ENCODE measurements at regions not wholly inside any gene's neighbourhood (a gene's known extent, or its start where the extent isn't known, plus 50 kb on each side); places are given as distances from the start of the nearest gene placed in this dataset.

DNA sequence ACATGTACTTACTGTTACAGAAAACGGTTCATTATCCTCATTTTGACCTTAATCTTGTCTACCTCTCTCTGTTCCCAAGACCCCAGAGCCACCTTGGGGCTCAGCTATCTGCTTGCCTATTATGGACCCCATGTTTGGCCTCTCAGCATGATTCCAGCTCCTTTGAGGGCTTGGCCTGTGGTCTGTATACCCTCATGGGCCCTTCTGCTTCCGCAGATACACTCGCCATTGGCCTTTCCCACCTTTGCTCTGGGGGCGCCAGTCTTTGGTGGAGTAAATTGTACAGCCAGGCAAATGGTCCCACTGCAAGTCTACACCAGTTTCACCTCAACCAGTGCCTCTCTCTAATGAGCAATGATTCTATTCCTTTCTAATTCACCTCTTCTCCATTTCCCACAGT, 109.2 kb upstream of the ZNF746 start:
- CTCF ChIA-PET, result no interaction called here
- peaks cover 25% of the 10 kb centered on the region for H3K36me3 Mint-ChIP-seq
- TF ChIP-seq E2F4 (CRISPR knock-in tag; IDR thresholded peaks at IDR 0.05; ENCODE audit: borderline replicate concordance, low read depth) (no peak), SMAD3 (CRISPR knock-in tag; IDR thresholded peaks at IDR 0.05; ENCODE audit: borderline replicate concordance) (no peak), NFE2L1 (CRISPR knock-in tag; IDR thresholded peaks at IDR 0.05) (no peak), TEAD1 (CRISPR knock-in tag; IDR thresholded peaks at IDR 0.05) (no peak), GABPB1 (CRISPR knock-in tag; IDR thresholded peaks at IDR 0.05) (no peak), CDX4 (CRISPR knock-in tag; IDR thresholded peaks at IDR 0.05; ENCODE audit: borderline replicate concordance) (no peak), ZNF138 (CRISPR knock-in tag; conservative IDR thresholded peaks at IDR 0.05) (no peak)
- TF ChIP-seq, protein P1, sequence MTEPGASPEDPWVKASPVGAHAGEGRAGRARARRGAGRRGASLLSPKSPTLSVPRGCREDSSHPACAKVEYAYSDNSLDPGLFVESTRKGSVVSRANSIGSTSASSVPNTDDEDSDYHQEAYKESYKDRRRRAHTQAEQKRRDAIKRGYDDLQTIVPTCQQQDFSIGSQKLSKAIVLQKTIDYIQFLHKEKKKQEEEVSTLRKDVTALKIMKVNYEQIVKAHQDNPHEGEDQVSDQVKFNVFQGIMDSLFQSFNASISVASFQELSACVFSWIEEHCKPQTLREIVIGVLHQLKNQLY (CRISPR knock-in tag; IDR thresholded peaks at IDR 0.05), result no peak
- TF ChIP-seq, protein P2, sequence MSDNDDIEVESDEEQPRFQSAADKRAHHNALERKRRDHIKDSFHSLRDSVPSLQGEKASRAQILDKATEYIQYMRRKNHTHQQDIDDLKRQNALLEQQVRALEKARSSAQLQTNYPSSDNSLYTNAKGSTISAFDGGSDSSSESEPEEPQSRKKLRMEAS (CRISPR knock-in tag; IDR thresholded peaks at IDR 0.05), result no peak
- TF ChIP-seq, protein P3, sequence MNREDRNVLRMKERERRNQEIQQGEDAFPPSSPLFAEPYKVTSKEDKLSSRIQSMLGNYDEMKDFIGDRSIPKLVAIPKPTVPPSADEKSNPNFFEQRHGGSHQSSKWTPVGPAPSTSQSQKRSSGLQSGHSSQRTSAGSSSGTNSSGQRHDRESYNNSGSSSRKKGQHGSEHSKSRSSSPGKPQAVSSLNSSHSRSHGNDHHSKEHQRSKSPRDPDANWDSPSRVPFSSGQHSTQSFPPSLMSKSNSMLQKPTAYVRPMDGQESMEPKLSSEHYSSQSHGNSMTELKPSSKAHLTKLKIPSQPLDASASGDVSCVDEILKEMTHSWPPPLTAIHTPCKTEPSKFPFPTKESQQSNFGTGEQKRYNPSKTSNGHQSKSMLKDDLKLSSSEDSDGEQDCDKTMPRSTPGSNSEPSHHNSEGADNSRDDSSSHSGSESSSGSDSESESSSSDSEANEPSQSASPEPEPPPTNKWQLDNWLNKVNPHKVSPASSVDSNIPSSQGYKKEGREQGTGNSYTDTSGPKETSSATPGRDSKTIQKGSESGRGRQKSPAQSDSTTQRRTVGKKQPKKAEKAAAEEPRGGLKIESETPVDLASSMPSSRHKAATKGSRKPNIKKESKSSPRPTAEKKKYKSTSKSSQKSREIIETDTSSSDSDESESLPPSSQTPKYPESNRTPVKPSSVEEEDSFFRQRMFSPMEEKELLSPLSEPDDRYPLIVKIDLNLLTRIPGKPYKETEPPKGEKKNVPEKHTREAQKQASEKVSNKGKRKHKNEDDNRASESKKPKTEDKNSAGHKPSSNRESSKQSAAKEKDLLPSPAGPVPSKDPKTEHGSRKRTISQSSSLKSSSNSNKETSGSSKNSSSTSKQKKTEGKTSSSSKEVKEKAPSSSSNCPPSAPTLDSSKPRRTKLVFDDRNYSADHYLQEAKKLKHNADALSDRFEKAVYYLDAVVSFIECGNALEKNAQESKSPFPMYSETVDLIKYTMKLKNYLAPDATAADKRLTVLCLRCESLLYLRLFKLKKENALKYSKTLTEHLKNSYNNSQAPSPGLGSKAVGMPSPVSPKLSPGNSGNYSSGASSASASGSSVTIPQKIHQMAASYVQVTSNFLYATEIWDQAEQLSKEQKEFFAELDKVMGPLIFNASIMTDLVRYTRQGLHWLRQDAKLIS (CRISPR knock-in tag; IDR thresholded peaks at IDR 0.05; ENCODE audit: borderline replicate concordance), result no peak
- TF ChIP-seq, protein P4, sequence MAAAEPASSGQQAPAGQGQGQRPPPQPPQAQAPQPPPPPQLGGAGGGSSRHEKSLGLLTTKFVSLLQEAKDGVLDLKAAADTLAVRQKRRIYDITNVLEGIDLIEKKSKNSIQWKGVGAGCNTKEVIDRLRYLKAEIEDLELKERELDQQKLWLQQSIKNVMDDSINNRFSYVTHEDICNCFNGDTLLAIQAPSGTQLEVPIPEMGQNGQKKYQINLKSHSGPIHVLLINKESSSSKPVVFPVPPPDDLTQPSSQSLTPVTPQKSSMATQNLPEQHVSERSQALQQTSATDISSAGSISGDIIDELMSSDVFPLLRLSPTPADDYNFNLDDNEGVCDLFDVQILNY (CRISPR knock-in tag; IDR thresholded peaks at IDR 0.05), result no peak
- TF ChIP-seq, protein P5, sequence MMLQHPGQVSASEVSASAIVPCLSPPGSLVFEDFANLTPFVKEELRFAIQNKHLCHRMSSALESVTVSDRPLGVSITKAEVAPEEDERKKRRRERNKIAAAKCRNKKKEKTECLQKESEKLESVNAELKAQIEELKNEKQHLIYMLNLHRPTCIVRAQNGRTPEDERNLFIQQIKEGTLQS (CRISPR knock-in tag; conservative IDR thresholded peaks at IDR 0.05), result no peak
- no peak for DNase-seq (ENCODE audit: low spot score)
- no peak overlapping the region for H3K27ac Mint-ChIP-seq
- no peaks in the 10 kb centered on the region for H3K27me3 Mint-ChIP-seq (ENCODE audit: low read depth)
- no peaks in the 10 kb centered on the region for H3K9me3 Mint-ChIP-seq
- no peak overlapping the region for H3K4me3 Mint-ChIP-seq
- ATAC-seq, result no peak
- POLR2A ChIA-PET, result no interaction called here
- no peaks in the 10 kb centered on the region for H3K4me1 Mint-ChIP-seq

GRCh38 chr7:149605696-149606095, 108.1 kb upstream of the ZNF746 start:
- no peaks in the 10 kb centered on the region for H3K4me1 Mint-ChIP-seq
- H3K27me3 Mint-ChIP-seq (ENCODE audit: low read depth), result no peaks in the 10 kb centered on the region
- CTCF ChIA-PET, result interaction anchor here (0.7 to 1.1 kb wide), 2 partner anchors 19 to 364 kb away, joined by 3 to 4 read pairs; no protein-coding TSS in a partner anchor
- H3K9me3 Mint-ChIP-seq, result no peaks in the 10 kb centered on the region
- H3K4me3 Mint-ChIP-seq, result no peak overlapping the region
- POLR2A ChIA-PET, result no interaction called here
- DNase-seq (ENCODE audit: low spot score), result no peak
- no peak overlapping the region for H3K27ac Mint-ChIP-seq
- peaks cover 27% of the 10 kb centered on the region for H3K36me3 Mint-ChIP-seq
- no peak for ATAC-seq
- TF ChIP-seq ARID4B (CRISPR knock-in tag; IDR thresholded peaks at IDR 0.05; ENCODE audit: borderline replicate concordance), result no peak
- TF ChIP-seq FOXK1 (CRISPR knock-in tag; IDR thresholded peaks at IDR 0.05), result no peak
- no peak for TF ChIP-seq KAT7 (CRISPR knock-in tag; IDR thresholded peaks at IDR 0.05; ENCODE audit: borderline replicate concordance)
- TF ChIP-seq ETV6 (CRISPR knock-in tag; IDR thresholded peaks at IDR 0.05), result no peak
- no peak for TF ChIP-seq E2F4 (CRISPR knock-in tag; IDR thresholded peaks at IDR 0.05; ENCODE audit: borderline replicate concordance, low read depth)
- TF ChIP-seq AR (CRISPR knock-in tag; IDR thresholded peaks at IDR 0.05), result no peak
- TF ChIP-seq ZNF219 (CRISPR knock-in tag; IDR thresholded peaks at IDR 0.05; ENCODE audit: borderline replicate concordance), result no peak
